ENCODE measurements at regions not wholly inside any gene's neighbourhood (a gene's known extent, or its start where the extent isn't known, plus 50 kb on each side); places are given as distances from the start of the nearest gene placed in this dataset.

GRCh38 chr2:57891086-57891712 is 155.4 kb upstream of the VRK2 start:
- DNase-seq = no peak

GRCh38 chr2:57892920-57893319 is 153.7 kb upstream of the VRK2 start:
- no peak for DNase-seq

GRCh38 chr2:57893347-57893746 is 153.3 kb upstream of the VRK2 start:
- DNase-seq = no peak

GRCh38 chr2:57893786-57894185 is 152.8 kb upstream of the VRK2 start:
- DNase-seq = no peak

- no peak for DNase-seq
These were observed 152.2 kb upstream of the VRK2 start for GRCh38 chr2:57894381-57894780.

- no peak for DNase-seq
These were observed 148.7 kb upstream of the VRK2 start for GRCh38 chr2:57897920-57898319.

- DNase-seq = no peak
These were observed 146.7 kb upstream of the VRK2 start for GRCh38 chr2:57899898-57900297.

- no peak for DNase-seq
These were observed 144.0 kb upstream of the VRK2 start for GRCh38 chr2:57902578-57902977.

- DNase-seq = no peak
These were observed 140.4 kb upstream of the VRK2 start for GRCh38 chr2:57906152-57906732.

- no peak for DNase-seq
These were observed 139.2 kb upstream of the VRK2 start for GRCh38 chr2:57907411-57907810.

- DNase-seq = no peak
These were observed 137.9 kb upstream of the VRK2 start for GRCh38 chr2:57908736-57909161.

- no peak for DNase-seq
These were observed 128.5 kb upstream of the VRK2 start for GRCh38 chr2:57918126-57918525.

GRCh38 chr2:57920342-57920939 is 126.2 kb upstream of the VRK2 start:
- DNase-seq = no peak

- DNase-seq = no peak
These were observed 111.9 kb upstream of the VRK2 start for GRCh38 chr2:57934659-57935058.

- DNase-seq = no peak
These were observed 110.4 kb upstream of the VRK2 start for GRCh38 chr2:57936216-57936615.

GRCh38 chr2:57937456-57937855 is 109.2 kb upstream of the VRK2 start:
- DNase-seq = no peak

- DNase-seq = no peak
These were observed 104.8 kb upstream of the VRK2 start for GRCh38 chr2:57941816-57942215.

- DNase-seq = no peak
These were observed 103.3 kb upstream of the VRK2 start for GRCh38 chr2:57943315-57943714.

GRCh38 chr2:57947398-57947797 is 99.2 kb upstream of the VRK2 start:
- no peak for DNase-seq

- no peak for DNase-seq
These were observed 92.6 kb upstream of the VRK2 start for GRCh38 chr2:57954020-57954419.

GRCh38 chr2:57957238-57957637 is 89.4 kb upstream of the VRK2 start:
- DNase-seq = no peak

GRCh38 chr2:57959390-57959789 is 87.2 kb upstream of the VRK2 start:
- no peak for DNase-seq

GRCh38 chr2:57962861-57963260 is 83.7 kb upstream of the VRK2 start:
- DNase-seq = no peak

- no peak for DNase-seq
These were observed 81.4 kb upstream of the VRK2 start for GRCh38 chr2:57965219-57965618.

GRCh38 chr2:57965961-57966360 is 80.6 kb upstream of the VRK2 start:
- no peak for DNase-seq
